Neural cell (in vitro differentiated cells): ENCODE measurements at regions not wholly inside any gene's neighbourhood (a gene's known extent, or its start where the extent isn't known, plus 50 kb on each side); places are given as distances from the start of the nearest gene placed in this dataset.

Experiments used
- H2AFZ ChIP-seq: fragments of 200-600, 300-800 bp; sonication (generic), shearing (Covaris generic); 2 replicates; pipeline ENCODE4 v1.6.0; 2014; ENCODE audit warnings: low read depth, mild to moderate bottlenecking, antibody characterized with exemption, low read length, moderate library complexity
- H3F3A ChIP-seq: fragments of 200-600 bp; shearing (Covaris generic); 2 replicates; pipeline ENCODE4 v1.6.1; 2016; ENCODE audit warnings: mild to moderate bottlenecking, moderate library complexity, mixed read lengths, antibody characterized with exemption, low read length; ENCODE audit not compliant: insufficient read depth, poor library complexity, severe bottlenecking
- H3K27ac ChIP-seq: fragments of 200-600, 300-800 bp; sonication (generic), shearing (Covaris generic); 2 replicates; pipeline ENCODE4 v1.5.1; 2014; ENCODE audit warnings: mild to moderate bottlenecking, low read length, moderate library complexity
- H3K27me3 ChIP-seq: fragments of 300-800, 200-600 bp; sonication (generic), shearing (Covaris generic); 2 replicates; pipeline ENCODE4 v1.6.0; 2014; ENCODE audit warnings: mild to moderate bottlenecking, low read depth, low read length, moderate library complexity; ENCODE audit not compliant: insufficient read depth
- H3K36me3 ChIP-seq: fragments of 300-800, 200-600 bp; sonication (generic), shearing (Covaris generic); 2 replicates; pipeline ENCODE4 v1.5.1; 2014; ENCODE audit warnings: mild to moderate bottlenecking, antibody characterized with exemption, low read length, moderate library complexity; ENCODE audit not compliant: insufficient read depth
- H3K4me2 ChIP-seq: fragments of 300-800, 200-600 bp; sonication (generic), shearing (Covaris generic); 2 replicates; pipeline ENCODE4 v1.6.0; 2014; ENCODE audit warnings: mild to moderate bottlenecking, low read length
- H3K4me3 ChIP-seq: fragments of 300-800, 200-600 bp; sonication (generic), shearing (Covaris generic); 2 replicates; pipeline ENCODE4 v1.5.1; 2014; ENCODE audit warnings: mild to moderate bottlenecking, low read length, moderate library complexity
- H3K79me2 ChIP-seq: fragments of 200-600 bp; shearing (Covaris generic); replicated peaks from 2 replicates; pipeline ENCODE4 v1.6.0; 2014; ENCODE audit warnings: mild to moderate bottlenecking, low read length, moderate library complexity; ENCODE audit not compliant: insufficient read depth
- H3K9ac ChIP-seq: fragments of 300-800, 200-600 bp; sonication (generic), shearing (Covaris generic); 2 replicates; pipeline ENCODE4 v1.6.1; 2016; ENCODE audit warnings: mild to moderate bottlenecking, low read length, mixed read lengths
- H3K9me2 ChIP-seq: fragments of 200-600 bp; shearing (Covaris generic); 2 replicates; pipeline ENCODE4 v1.6.1; 2016; ENCODE audit warnings: mild to moderate bottlenecking, low read length, mixed read lengths; ENCODE audit not compliant: insufficient read depth
- H3K9me3 ChIP-seq: fragments of 200-600, 300-800 bp; sonication (generic), shearing (Covaris generic); 2 replicates; pipeline ENCODE4 v1.6.1; 2016; ENCODE audit warnings: mild to moderate bottlenecking, mixed run types, low read length, moderate library complexity, mixed read lengths
- H4K20me1 ChIP-seq: fragments of 200-600 bp; shearing (Covaris generic); 2 replicates; pipeline ENCODE4 v1.6.1; 2016; ENCODE audit warnings: mild to moderate bottlenecking, mixed run types; ENCODE audit not compliant: insufficient read depth
- CTCF ChIP-seq: fragments of 450-650 bp; IDR thresholded peaks from 2 replicates; pipeline ENCODE4 v1.5.1; 2014; ENCODE audit warnings: antibody characterized with exemption, mild to moderate bottlenecking, moderate library complexity; ENCODE audit not compliant: poor library complexity, severe bottlenecking
- EP300 ChIP-seq: fragments of 450-650 bp; conservative IDR thresholded peaks from 2 replicates; pipeline ENCODE4 v1.6.1; 2014; ENCODE audit warnings: antibody characterized with exemption, mild to moderate bottlenecking, moderate library complexity; ENCODE audit not compliant: poor library complexity, severe bottlenecking
- EZH2 ChIP-seq: fragments of 200-600, 300-800 bp; shearing (Covaris generic), sonication (generic); IDR thresholded peaks from 2 replicates; pipeline ENCODE4 v1.6.1; 2014; ENCODE audit warnings: antibody characterized with exemption, low read length, borderline replicate concordance, mild to moderate bottlenecking; ENCODE audit not compliant: insufficient read depth, poor library complexity, severe bottlenecking
- MXI1 ChIP-seq: fragments of 450-650 bp; conservative IDR thresholded peaks from 2 replicates; pipeline ENCODE4 v1.6.1; 2014; ENCODE audit warnings: antibody characterized with exemption, mild to moderate bottlenecking; ENCODE audit not compliant: poor library complexity, severe bottlenecking
- POLR2AphosphoS5 ChIP-seq: IDR thresholded peaks from 2 replicates; pipeline ENCODE4 v1.6.1; 2012
- RAD21 ChIP-seq: fragments of 450-650 bp; conservative IDR thresholded peaks from 2 replicates; pipeline ENCODE4 v1.6.1; 2014; ENCODE audit warnings: antibody characterized with exemption, mild to moderate bottlenecking, moderate library complexity
- REST ChIP-seq: IDR thresholded peaks from 2 replicates; pipeline ENCODE4 v1.6.1; 2012; ENCODE audit warnings: borderline replicate concordance
- SMC3 ChIP-seq: fragments of 450-650 bp; conservative IDR thresholded peaks from 2 replicates; pipeline ENCODE4 v1.6.1; 2014; ENCODE audit warnings: antibody characterized with exemption, mild to moderate bottlenecking, moderate library complexity; ENCODE audit not compliant: poor library complexity
- TAF1 ChIP-seq: IDR thresholded peaks from 2 replicates; pipeline ENCODE4 v1.6.1; 2012; ENCODE audit warnings: low read depth

GRCh38 chr22:48337957-48338792 is 1489.5 kb downstream of the BRD1 start:
- Histone ChIP-seq H3F3A (no peaks in the 10 kb centered on the region), H3K9me2 (no peaks in the 10 kb centered on the region), H3K27ac (no peak overlapping the region), H4K20me1 (no peaks in the 10 kb centered on the region), H3K27me3 (no peaks in the 10 kb centered on the region), H3K9ac (no peak overlapping the region), H3K4me3 (no peak overlapping the region), H2AFZ (no peak overlapping the region), H3K36me3 (no peaks in the 10 kb centered on the region), H3K9me3 (no peaks in the 10 kb centered on the region), H3K79me2 (no peaks in the 10 kb centered on the region), H3K4me2 (no peak overlapping the region)
- TF ChIP-seq SMC3 = no peak
- TF ChIP-seq REST = no peak
- no peak for TF ChIP-seq MXI1
- no peak for TF ChIP-seq CTCF
- no peak for TF ChIP-seq TAF1
- no peak for TF ChIP-seq RAD21
- TF ChIP-seq EZH2 = no peak
- no peak for TF ChIP-seq EP300
- TF ChIP-seq POLR2AphosphoS5 = no peak

GRCh38 chr22:48336339-48337060 is 1491.2 kb downstream of the BRD1 start:
- Histone ChIP-seq H3K9me3 (no peaks in the 10 kb centered on the region), H2AFZ (no peak overlapping the region), H3K9ac (no peak overlapping the region), H3K4me3 (no peak overlapping the region), H4K20me1 (no peaks in the 10 kb centered on the region), H3K79me2 (no peaks in the 10 kb centered on the region), H3F3A (no peaks in the 10 kb centered on the region), H3K36me3 (no peaks in the 10 kb centered on the region), H3K4me2 (no peak overlapping the region), H3K27me3 (no peaks in the 10 kb centered on the region), H3K9me2 (no peaks in the 10 kb centered on the region), H3K27ac (no peak overlapping the region)
- TF ChIP-seq EP300 (no peak), TAF1 (no peak), EZH2 (no peak), SMC3 (no peak)
